Ammon's horn (tissue), 1 donor: ENCODE measurements at regions not wholly inside any gene's neighbourhood (a gene's known extent, or its start where the extent isn't known, plus 50 kb on each side); places are given as distances from the start of the nearest gene placed in this dataset.

Source experiments
- DNase-seq: peaks from one replicate; pipeline ENCODE4 v3.0.0-alpha.2; 2016; ENCODE audit warnings: low spot score

- DNase-seq = no peak
These were observed 70.2 kb downstream of the RND3 start for GRCh38 chr2:150417278-150417677.

DNA sequence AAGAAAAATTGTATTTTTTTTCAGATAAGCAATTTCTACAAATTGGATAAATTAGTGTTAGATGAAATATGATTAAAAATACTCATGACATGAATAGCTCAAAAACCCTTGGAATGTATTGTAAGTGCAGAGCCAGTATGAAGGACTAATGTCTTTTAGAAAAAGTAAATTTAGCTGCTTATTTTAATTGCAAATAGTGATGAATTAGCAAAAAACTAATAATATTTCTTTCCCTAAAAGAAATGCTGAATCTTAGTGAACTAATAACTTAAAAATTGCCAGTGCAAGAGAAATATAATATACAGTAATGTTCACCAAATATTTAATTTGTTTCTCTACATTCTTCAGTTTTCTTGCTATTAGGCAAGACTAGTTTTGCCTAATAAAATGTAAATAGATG, 72.4 kb downstream of the RND3 start:
- DNase-seq = no peak

GRCh38 chr2:150413910-150414309, 73.6 kb downstream of the RND3 start:
- no peak for DNase-seq

DNA sequence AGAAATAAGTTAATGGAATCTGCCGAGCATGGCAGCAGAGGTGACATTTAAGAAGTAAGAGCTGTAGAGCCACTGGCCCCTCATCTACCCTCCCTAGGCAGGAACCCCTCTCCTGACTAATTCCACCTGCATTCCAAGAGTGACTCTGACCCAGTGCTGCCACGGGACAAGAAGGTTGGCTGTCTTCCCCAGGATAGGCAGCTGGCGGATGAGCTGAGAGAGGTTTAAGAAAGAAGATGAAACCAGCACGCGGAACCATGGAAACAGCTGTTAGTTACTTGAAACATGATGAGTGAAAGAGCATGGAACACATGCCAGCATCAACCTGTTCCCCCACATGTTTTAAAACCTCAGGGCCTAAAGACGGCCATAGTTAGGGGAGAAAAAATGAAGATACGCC, 74.1 kb downstream of the RND3 start:
- no peak for DNase-seq

- DNase-seq = no peak
These were observed 76.7 kb downstream of the RND3 start for GRCh38 chr2:150410809-150411208.

GRCh38 chr2:150409196-150409595, 78.3 kb downstream of the RND3 start:
- no peak for DNase-seq

- DNase-seq = no peak
These were observed 83.3 kb downstream of the RND3 start for GRCh38 chr2:150404147-150404546.

DNA sequence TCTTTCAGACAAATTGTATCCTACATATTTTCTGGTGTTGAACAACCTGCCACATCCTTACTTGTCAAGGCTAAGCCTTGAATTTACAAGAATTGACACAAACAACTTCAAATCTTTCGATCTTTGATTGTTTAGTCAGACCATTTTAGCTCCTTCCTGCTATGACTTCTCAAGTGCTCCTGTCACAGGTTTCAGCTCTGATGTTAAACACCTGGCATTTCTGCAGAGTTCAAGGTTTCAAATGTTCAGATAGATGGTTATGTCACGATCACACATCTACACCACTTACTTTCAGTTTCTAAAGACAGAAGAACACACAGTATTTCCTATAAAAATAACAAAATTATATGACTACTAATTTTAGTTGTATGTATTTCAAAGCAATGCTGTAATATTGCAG, 84.0 kb downstream of the RND3 start:
- no peak for DNase-seq

DNA sequence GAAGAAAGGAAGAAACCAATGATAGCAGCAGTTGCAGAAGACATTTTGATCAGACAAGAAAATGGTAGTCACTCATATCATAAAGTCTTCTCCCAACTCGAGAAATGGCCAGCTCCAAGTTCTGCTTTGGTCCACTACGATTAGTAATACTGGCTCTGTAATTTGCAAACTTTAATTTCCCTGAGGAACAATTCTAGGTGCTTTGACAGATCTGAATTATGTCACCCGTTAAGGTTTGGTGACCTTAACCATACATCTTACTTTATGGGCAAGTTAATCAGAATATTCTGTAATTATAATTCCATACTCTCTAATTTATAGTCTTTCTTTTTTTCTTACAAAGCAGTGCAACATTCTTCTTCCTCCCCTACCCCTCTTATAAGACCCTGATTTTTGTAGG, 84.5 kb downstream of the RND3 start:
- no peak for DNase-seq

DNA sequence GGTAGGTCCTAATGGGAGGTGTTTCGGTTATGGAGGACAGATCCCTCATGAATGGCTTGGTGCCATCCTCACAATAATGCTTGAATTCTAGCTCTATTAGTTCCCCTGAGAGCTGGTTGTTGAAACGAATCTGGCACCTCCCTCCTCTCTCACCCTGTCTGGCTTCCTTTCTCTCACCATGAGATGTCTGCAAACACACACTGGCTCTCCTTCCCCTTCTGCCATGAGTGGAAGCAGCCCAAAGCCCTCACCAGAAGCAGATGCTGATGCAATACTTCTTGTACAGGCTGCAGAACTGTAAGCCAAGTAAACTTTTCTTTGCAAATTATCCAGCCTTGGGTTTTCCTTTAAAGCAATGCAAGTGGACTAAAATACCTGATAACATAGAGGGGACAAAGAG, 86.6 kb downstream of the RND3 start:
- no peak for DNase-seq

GRCh38 chr2:150392614-150393013, 94.9 kb downstream of the RND3 start:
- DNase-seq = no peak

- DNase-seq = no peak
These were observed 95.7 kb downstream of the RND3 start for GRCh38 chr2:150391779-150392178.

DNA sequence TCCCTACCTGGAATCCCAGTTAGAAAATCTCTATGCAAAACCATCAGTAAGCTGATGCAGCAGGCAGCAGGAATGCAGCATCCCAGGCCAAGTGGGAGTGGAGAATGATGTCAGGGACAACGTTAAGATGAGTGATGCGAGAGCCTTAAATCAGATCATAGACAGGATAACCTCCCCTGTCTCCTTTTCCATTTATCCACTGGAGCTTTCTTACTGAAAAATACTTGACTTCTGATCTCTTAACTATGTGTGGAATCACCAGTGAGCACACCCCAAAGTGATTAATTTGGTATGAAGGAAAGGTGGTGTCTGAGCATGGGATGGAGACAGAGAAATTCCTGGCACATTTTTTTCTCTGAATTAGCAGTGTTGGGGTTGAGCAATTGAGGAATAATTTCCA, 98.0 kb downstream of the RND3 start:
- no peak for DNase-seq

DNA sequence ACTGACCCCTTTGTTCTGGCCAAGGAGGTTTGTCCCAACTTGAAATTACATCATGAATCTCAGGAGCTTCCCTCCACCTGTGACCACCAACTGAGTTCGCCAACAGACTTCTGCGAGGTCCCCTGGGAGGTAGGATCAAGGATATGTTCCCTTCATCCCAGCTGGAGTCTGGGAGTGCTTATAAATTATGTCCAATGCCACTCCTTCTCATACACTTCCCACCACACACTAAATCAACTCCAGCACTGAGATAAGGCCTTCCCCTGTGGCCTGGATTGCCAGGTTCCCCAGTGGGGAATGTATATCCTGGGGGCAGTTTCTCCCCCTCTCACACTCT, 99.2 kb downstream of the RND3 start:
- no peak for DNase-seq

DNA sequence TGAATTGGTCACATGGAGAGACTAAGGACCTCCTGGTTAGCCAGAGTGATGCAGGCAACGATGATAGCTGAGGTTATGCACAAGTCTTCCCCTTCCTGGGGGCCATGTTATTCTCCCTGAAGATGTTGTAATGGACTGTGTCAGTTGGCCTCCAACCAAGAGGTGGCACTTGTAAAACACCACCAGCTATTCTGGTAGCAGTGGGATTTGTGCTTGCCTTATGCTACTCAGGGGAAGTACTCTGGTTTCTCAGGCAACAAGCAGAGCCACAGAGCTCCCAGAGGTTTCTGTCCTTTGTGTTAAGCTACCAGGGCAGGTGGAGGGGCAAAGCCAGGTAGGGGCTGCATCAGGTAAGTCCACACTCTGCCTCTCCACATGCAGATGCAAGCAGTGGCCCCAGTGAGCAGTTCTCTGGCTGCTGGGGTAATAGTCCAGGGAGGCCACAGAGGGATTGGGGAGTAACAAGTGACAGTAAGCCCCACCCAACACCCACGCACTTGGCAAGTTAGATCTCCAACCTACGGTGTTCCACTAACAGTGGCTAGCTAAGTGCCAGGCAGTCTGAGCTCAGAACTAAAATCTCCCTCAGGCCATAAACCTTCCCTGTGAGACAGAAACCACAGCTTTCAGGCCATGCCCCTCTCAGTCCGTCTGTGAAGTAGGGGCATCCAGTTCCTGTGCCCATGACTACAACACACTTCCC, 99.7 kb downstream of the RND3 start:
- no peak for DNase-seq

DNA sequence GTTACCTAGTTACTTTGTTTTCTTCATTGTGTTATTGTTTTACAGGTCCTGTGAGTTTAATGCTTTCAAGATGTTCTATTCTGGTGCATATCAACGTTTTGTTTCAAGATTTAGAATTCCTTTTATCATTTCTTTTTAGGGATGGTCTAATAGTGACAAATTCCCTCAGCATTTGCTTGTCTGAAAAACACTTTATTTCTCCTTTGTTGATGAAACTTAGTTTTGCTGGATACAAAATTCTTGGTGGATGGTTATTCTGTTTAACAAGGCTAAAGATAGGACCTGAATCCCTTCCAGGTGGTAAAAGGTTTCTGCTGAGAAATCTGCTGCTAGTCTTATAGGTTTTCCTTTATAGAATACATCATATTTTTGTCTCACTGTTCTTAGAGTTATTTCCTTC, 102.3 kb downstream of the RND3 start:
- DNase-seq = no peak

GRCh38 chr2:150383587-150383986, 103.9 kb downstream of the RND3 start:
- DNase-seq = no peak

DNA sequence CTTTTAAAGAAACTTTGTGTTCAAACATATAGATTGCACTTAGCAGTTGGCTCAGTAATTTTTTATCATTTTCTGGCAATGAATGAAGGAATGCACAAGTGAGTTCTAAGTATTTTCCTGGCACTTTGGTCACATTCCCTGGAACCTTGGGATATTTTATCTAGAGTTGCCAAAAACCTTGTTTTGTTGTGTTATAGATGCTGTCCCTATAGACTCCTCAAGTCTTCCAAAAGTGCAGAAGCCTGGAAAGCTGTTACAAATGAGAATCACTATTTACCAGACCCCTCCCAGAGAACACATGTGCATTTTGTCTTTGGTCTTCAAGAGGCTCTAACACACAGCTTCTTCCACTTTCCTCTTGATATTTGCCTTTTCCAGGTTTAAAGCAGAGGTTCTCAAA, 108.3 kb downstream of the RND3 start:
- DNase-seq = no peak

DNA sequence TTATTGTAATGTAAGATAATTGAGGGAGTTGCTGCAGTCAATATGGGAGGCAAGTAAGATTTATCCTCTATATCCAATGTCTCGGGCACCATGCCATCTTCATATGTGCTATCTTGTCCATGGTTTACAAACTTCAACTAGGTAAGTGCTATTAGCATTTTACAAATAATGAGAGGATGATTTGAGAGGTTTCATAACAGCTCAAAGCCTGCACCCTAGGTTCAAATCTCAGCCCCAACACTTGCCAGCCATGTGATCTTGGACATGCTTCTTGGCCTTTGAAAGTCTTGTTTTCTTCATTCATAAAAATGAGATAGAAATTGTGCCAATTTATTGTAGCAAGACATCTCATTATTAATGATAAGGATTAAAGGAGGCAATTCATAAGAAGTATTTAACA, 108.8 kb downstream of the RND3 start:
- DNase-seq = no peak

- no peak for DNase-seq
These were observed 110.7 kb downstream of the RND3 start for GRCh38 chr2:150376553-150377335.

DNA sequence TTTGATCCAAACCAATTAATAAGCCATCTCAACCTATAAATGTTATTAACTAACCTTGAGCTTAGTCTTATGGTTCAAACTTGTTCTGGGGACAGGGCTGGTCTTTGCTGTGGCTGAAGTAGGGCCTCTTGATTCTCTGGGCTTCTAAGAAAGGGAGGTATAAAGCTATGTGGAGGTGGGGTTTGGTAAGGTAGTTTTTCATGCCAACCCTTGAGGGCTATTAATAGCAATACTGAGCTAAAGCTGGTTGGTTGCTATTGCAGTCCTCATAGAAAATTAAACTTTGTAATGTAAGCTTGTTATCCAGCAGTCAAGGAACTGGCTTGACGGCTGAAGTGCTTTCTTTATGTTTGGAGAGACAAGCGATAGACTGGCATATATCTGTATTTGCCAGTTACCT, 112.1 kb downstream of the RND3 start:
- DNase-seq = no peak

- DNase-seq = no peak
These were observed 113.0 kb downstream of the RND3 start for GRCh38 chr2:150374492-150374891.

DNA sequence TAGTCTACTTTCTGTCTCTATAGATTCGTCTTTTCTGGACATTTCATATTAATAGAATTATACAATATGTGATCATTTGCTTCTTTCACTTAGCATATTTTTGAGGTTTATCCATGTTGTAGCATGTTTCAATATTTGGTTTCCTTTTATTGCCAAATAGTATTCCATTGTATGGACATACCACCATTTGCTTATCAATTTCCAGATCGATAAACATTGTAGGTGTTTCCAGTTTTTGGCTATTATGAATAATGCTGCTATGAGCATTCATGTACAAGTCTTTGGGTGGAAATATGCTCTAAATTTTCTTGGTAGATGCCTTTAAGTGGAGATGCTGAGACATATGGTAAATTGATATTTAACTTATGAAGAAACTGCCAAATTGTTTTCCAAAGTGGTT, 114.1 kb downstream of the RND3 start:
- DNase-seq = no peak
